ENCODE measurements at regions not wholly inside any gene's neighbourhood (a gene's known extent, or its start where the extent isn't known, plus 50 kb on each side); places are given as distances from the start of the nearest gene placed in this dataset.

- no peak for ATAC-seq
- intact Hi-C loops (cut with DNase I, micrococcal nuclease) = no loop called here
- no peaks in the 10 kb centered on the region for H3K9me3 ChIP-seq
- H3K4me1 ChIP-seq (ENCODE audit: low read depth) = no peaks in the 10 kb centered on the region
- no peak for DNase-seq
- TF ChIP-seq, protein P1, sequence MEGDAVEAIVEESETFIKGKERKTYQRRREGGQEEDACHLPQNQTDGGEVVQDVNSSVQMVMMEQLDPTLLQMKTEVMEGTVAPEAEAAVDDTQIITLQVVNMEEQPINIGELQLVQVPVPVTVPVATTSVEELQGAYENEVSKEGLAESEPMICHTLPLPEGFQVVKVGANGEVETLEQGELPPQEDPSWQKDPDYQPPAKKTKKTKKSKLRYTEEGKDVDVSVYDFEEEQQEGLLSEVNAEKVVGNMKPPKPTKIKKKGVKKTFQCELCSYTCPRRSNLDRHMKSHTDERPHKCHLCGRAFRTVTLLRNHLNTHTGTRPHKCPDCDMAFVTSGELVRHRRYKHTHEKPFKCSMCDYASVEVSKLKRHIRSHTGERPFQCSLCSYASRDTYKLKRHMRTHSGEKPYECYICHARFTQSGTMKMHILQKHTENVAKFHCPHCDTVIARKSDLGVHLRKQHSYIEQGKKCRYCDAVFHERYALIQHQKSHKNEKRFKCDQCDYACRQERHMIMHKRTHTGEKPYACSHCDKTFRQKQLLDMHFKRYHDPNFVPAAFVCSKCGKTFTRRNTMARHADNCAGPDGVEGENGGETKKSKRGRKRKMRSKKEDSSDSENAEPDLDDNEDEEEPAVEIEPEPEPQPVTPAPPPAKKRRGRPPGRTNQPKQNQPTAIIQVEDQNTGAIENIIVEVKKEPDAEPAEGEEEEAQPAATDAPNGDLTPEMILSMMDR (IDR thresholded peaks at IDR 0.05) = no peak
- H3K36me3 ChIP-seq (ENCODE audit: low read depth) = no peaks in the 10 kb centered on the region
- H3K4me3 ChIP-seq = no peak overlapping the region
Observed at GRCh38 chr4:27368781-27369180, 508.1 kb downstream of the STIM2 start.

GRCh38 chr4:27381815-27382214 is 521.2 kb downstream of the STIM2 start:
- no peaks in the 10 kb centered on the region for H3K9me3 ChIP-seq
- ATAC-seq = no peak
- TF ChIP-seq, protein P1 (IDR thresholded peaks at IDR 0.05) = no peak
- H3K4me3 ChIP-seq = no peak overlapping the region
- no peaks in the 10 kb centered on the region for H3K36me3 ChIP-seq (ENCODE audit: low read depth)
- no peaks in the 10 kb centered on the region for H3K4me1 ChIP-seq (ENCODE audit: low read depth)
- intact Hi-C loops (cut with DNase I, micrococcal nuclease) = no loop called here
- no peak for DNase-seq

DNA sequence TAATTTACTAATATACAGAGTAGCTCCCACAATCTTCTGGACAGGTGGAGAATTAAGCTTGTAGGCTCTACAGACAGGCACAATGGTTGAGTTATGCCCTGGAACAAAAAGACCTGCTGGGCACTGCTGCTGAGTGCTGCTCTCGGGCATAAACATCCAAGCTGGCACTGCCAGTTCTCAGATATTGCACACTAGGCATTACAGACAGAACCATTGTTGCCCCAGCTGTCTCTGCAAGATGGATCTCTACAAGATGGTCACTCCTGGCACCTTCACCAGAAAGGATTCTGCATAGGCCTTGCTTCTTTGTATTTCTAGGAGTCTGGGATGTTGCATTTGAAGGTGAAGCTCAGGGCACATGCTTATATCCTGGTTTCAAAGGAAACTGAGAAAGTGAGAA is 527.1 kb downstream of the STIM2 start:
- TF ChIP-seq, protein P1 (IDR thresholded peaks at IDR 0.05) = no peak

GRCh38 chr4:27397886-27398285 is 537.2 kb downstream of the STIM2 start:
- Histone ChIP-seq H3K4me1 (ENCODE audit: low read depth) (no peaks in the 10 kb centered on the region), H3K9me3 (no peaks in the 10 kb centered on the region), H3K4me3 (no peak overlapping the region), H3K36me3 (ENCODE audit: low read depth) (no peaks in the 10 kb centered on the region)
- intact Hi-C loops (cut with DNase I, micrococcal nuclease) = no loop called here
- TF ChIP-seq, protein P1 (IDR thresholded peaks at IDR 0.05) = no peak
- DNase-seq = no peak
- no peak for ATAC-seq

More for the DNA sequence above, 527.1 kb downstream of the STIM2 start:
- Histone ChIP-seq H3K9me3 (no peaks in the 10 kb centered on the region), H3K4me1 (ENCODE audit: low read depth) (no peaks in the 10 kb centered on the region), H3K36me3 (ENCODE audit: low read depth) (no peaks in the 10 kb centered on the region), H3K4me3 (no peak overlapping the region)
- DNase-seq (no peak), ATAC-seq (no peak)
- intact Hi-C loops (cut with DNase I, micrococcal nuclease) = no loop called here

GRCh38 chr4:27398631-27399310 is 538.1 kb downstream of the STIM2 start:
- intact Hi-C loops (cut with DNase I, micrococcal nuclease) = no loop called here
- no peak for DNase-seq

More at GRCh38 chr4:27398631-27399310, 538.1 kb downstream of the STIM2 start:
- no peaks in the 10 kb centered on the region for H3K9me3 ChIP-seq
- H3K4me1 ChIP-seq (ENCODE audit: low read depth) = no peaks in the 10 kb centered on the region
- no peak for ATAC-seq
- TF ChIP-seq, protein P1 (IDR thresholded peaks at IDR 0.05) = no peak
- H3K36me3 ChIP-seq (ENCODE audit: low read depth) = no peaks in the 10 kb centered on the region
- no peak overlapping the region for H3K4me3 ChIP-seq

Data from mucosa of descending colon (tissue), 3 donors.